ENCODE measurements at regions not wholly inside any gene's neighbourhood (a gene's known extent, or its start where the extent isn't known, plus 50 kb on each side); places are given as distances from the start of the nearest gene placed in this dataset.

- Histone ChIP-seq H3K4me2 (ENCODE audit: low read length) (no peak overlapping the region), H2BK5ac (ENCODE audit: low read depth, low read length, poor library complexity) (no peak overlapping the region), H2BK120ac (ENCODE audit: insufficient read depth, low read length, poor library complexity) (no peak overlapping the region), H3K4me3 (ENCODE audit: low read depth, low read length) (no peak overlapping the region), H3K14ac (ENCODE audit: low read length) (no peak overlapping the region), H3K79me1 (ENCODE audit: low read length) (no peaks in the 10 kb centered on the region), H3K9ac (ENCODE audit: low read length) (no peak overlapping the region), H3K79me2 (ENCODE audit: control insufficient read depth, insufficient read depth, low read length, poor library complexity) (no peaks in the 10 kb centered on the region), H3K4ac (ENCODE audit: low read depth, low read length) (no peak overlapping the region), H3K27me3 (ENCODE audit: insufficient read depth, low read length) (no peaks in the 10 kb centered on the region), H3K36me3 (ENCODE audit: control insufficient read depth in 1 of 2, insufficient read depth in 2 of 2, low read length in 2 of 2) (no peaks in the 10 kb centered on the region), H3K9me3 (ENCODE audit: insufficient read depth, low read depth, low read length) (no peaks in the 10 kb centered on the region), H2BK12ac (ENCODE audit: low read length) (no peak overlapping the region), H2AK5ac (ENCODE audit: low read length) (no peak overlapping the region), H2AFZ (ENCODE audit: insufficient read depth, low read length, poor library complexity) (no peak overlapping the region), H3K4me1 (ENCODE audit: control insufficient read depth in 1 of 2, insufficient read depth in 2 of 2, low read length in 2 of 2) (no peaks in the 10 kb centered on the region), H3K18ac (ENCODE audit: low read length) (no peak overlapping the region), H3K23ac (ENCODE audit: low read length) (no peak overlapping the region), H3K27ac (ENCODE audit: low read depth, low read length) (no peak overlapping the region), H4K12ac (ENCODE audit: low read depth, low read length) (no peak overlapping the region), H4K91ac (ENCODE audit: low read depth, low read length) (no peak overlapping the region), H4K8ac (ENCODE audit: low read depth, low read length) (no peak overlapping the region)
- no CpG with 5 or more reads among the region's 3 CpGs for WGBS (ENCODE audit: extremely low coverage, insufficient coverage, insufficient read length)
- DNase-seq = no peak
Observed at GRCh38 chr1:78325293-78325692, 165.5 kb upstream of the PTGFR start.

- Histone ChIP-seq H3K79me2 (ENCODE audit: control insufficient read depth, insufficient read depth, low read length, poor library complexity) (no peaks in the 10 kb centered on the region), H3K9me3 (ENCODE audit: insufficient read depth, low read depth, low read length) (no peaks in the 10 kb centered on the region), H3K36me3 (ENCODE audit: control insufficient read depth in 1 of 2, insufficient read depth in 2 of 2, low read length in 2 of 2) (no peaks in the 10 kb centered on the region), H4K91ac (ENCODE audit: low read depth, low read length) (no peak overlapping the region), H3K9ac (ENCODE audit: low read length) (no peak overlapping the region), H2BK12ac (ENCODE audit: low read length) (no peak overlapping the region), H3K23ac (ENCODE audit: low read length) (no peak overlapping the region), H2BK120ac (ENCODE audit: insufficient read depth, low read length, poor library complexity) (no peak overlapping the region), H3K27ac (ENCODE audit: low read depth, low read length) (no peak overlapping the region), H3K4me2 (ENCODE audit: low read length) (no peak overlapping the region), H3K18ac (ENCODE audit: low read length) (no peak overlapping the region), H3K4me1 (ENCODE audit: control insufficient read depth in 1 of 2, insufficient read depth in 2 of 2, low read length in 2 of 2) (no peaks in the 10 kb centered on the region), H3K4ac (ENCODE audit: low read depth, low read length) (no peak overlapping the region), H3K4me3 (ENCODE audit: low read depth, low read length) (no peak overlapping the region), H2AK5ac (ENCODE audit: low read length) (no peak overlapping the region), H2AFZ (ENCODE audit: insufficient read depth, low read length, poor library complexity) (no peak overlapping the region), H3K27me3 (ENCODE audit: insufficient read depth, low read length) (no peaks in the 10 kb centered on the region), H3K79me1 (ENCODE audit: low read length) (no peaks in the 10 kb centered on the region), H2BK5ac (ENCODE audit: low read depth, low read length, poor library complexity) (no peak overlapping the region), H3K14ac (ENCODE audit: low read length) (no peak overlapping the region), H4K12ac (ENCODE audit: low read depth, low read length) (no peak overlapping the region), H4K8ac (ENCODE audit: low read depth, low read length) (no peak overlapping the region)
- WGBS (ENCODE audit: extremely low coverage, insufficient coverage, insufficient read length) = no CpG with 5 or more reads among the region's 5 CpGs
- DNase-seq = peak; percentile 84 to 96
Observed at GRCh38 chr1:78329475-78329874, 161.3 kb upstream of the PTGFR start.

GRCh38 chr1:78331799-78332198 is 159.0 kb upstream of the PTGFR start:
- Histone ChIP-seq H3K23ac (ENCODE audit: low read length) (no peak overlapping the region), H2AFZ (ENCODE audit: insufficient read depth, low read length, poor library complexity) (no peak overlapping the region), H3K4me2 (ENCODE audit: low read length) (no peak overlapping the region), H3K79me1 (ENCODE audit: low read length) (no peaks in the 10 kb centered on the region), H3K36me3 (ENCODE audit: control insufficient read depth in 1 of 2, insufficient read depth in 2 of 2, low read length in 2 of 2) (no peaks in the 10 kb centered on the region), H2BK5ac (ENCODE audit: low read depth, low read length, poor library complexity) (no peak overlapping the region), H2AK5ac (ENCODE audit: low read length) (no peak overlapping the region), H3K79me2 (ENCODE audit: control insufficient read depth, insufficient read depth, low read length, poor library complexity) (no peaks in the 10 kb centered on the region), H4K8ac (ENCODE audit: low read depth, low read length) (no peak overlapping the region), H3K4me3 (ENCODE audit: low read depth, low read length) (no peak overlapping the region), H3K27me3 (ENCODE audit: insufficient read depth, low read length) (no peaks in the 10 kb centered on the region), H3K4ac (ENCODE audit: low read depth, low read length) (no peak overlapping the region), H3K27ac (ENCODE audit: low read depth, low read length) (no peak overlapping the region), H2BK12ac (ENCODE audit: low read length) (no peak overlapping the region), H3K9me3 (ENCODE audit: insufficient read depth, low read depth, low read length) (no peaks in the 10 kb centered on the region), H4K12ac (ENCODE audit: low read depth, low read length) (no peak overlapping the region), H2BK120ac (ENCODE audit: insufficient read depth, low read length, poor library complexity) (no peak overlapping the region), H3K9ac (ENCODE audit: low read length) (no peak overlapping the region), H3K4me1 (ENCODE audit: control insufficient read depth in 1 of 2, insufficient read depth in 2 of 2, low read length in 2 of 2) (no peaks in the 10 kb centered on the region), H3K18ac (ENCODE audit: low read length) (no peak overlapping the region), H3K14ac (ENCODE audit: low read length) (no peak overlapping the region), H4K91ac (ENCODE audit: low read depth, low read length) (no peak overlapping the region)
- no peak for DNase-seq
- no CpG with 5 or more reads among the region's 1 CpG for WGBS (ENCODE audit: extremely low coverage, insufficient coverage, insufficient read length)

- H3K4ac ChIP-seq (ENCODE audit: low read depth, low read length) = no peak overlapping the region
- no peak overlapping the region for H3K9ac ChIP-seq (ENCODE audit: low read length)
Observed at GRCh38 chr1:78333502-78333901, 157.3 kb upstream of the PTGFR start.

More at GRCh38 chr1:78333502-78333901, 157.3 kb upstream of the PTGFR start:
- Histone ChIP-seq H3K79me1 (ENCODE audit: low read length) (no peaks in the 10 kb centered on the region), H4K91ac (ENCODE audit: low read depth, low read length) (no peak overlapping the region), H4K8ac (ENCODE audit: low read depth, low read length) (no peak overlapping the region), H2BK12ac (ENCODE audit: low read length) (no peak overlapping the region), H3K18ac (ENCODE audit: low read length) (no peak overlapping the region), H2BK5ac (ENCODE audit: low read depth, low read length, poor library complexity) (no peak overlapping the region), H3K4me3 (ENCODE audit: low read depth, low read length) (no peak overlapping the region), H2AK5ac (ENCODE audit: low read length) (no peak overlapping the region), H3K4me1 (ENCODE audit: control insufficient read depth in 1 of 2, insufficient read depth in 2 of 2, low read length in 2 of 2) (no peaks in the 10 kb centered on the region), H3K79me2 (ENCODE audit: control insufficient read depth, insufficient read depth, low read length, poor library complexity) (no peaks in the 10 kb centered on the region), H3K27ac (ENCODE audit: low read depth, low read length) (no peak overlapping the region), H2AFZ (ENCODE audit: insufficient read depth, low read length, poor library complexity) (no peak overlapping the region), H2BK120ac (ENCODE audit: insufficient read depth, low read length, poor library complexity) (no peak overlapping the region), H3K9me3 (ENCODE audit: insufficient read depth, low read depth, low read length) (no peaks in the 10 kb centered on the region), H4K12ac (ENCODE audit: low read depth, low read length) (no peak overlapping the region), H3K23ac (ENCODE audit: low read length) (no peak overlapping the region), H3K4me2 (ENCODE audit: low read length) (no peak overlapping the region), H3K27me3 (ENCODE audit: insufficient read depth, low read length) (no peaks in the 10 kb centered on the region), H3K36me3 (ENCODE audit: control insufficient read depth in 1 of 2, insufficient read depth in 2 of 2, low read length in 2 of 2) (no peaks in the 10 kb centered on the region), H3K14ac (ENCODE audit: low read length) (no peak overlapping the region)
- no CpG with 5 or more reads among the region's 4 CpGs for WGBS (ENCODE audit: extremely low coverage, insufficient coverage, insufficient read length)
- peak in 1 of 2 donors; percentile 60 for DNase-seq
